DLD1 (cell line): ENCODE measurements at regions not wholly inside any gene's neighbourhood (a gene's known extent, or its start where the extent isn't known, plus 50 kb on each side); places are given as distances from the start of the nearest gene placed in this dataset.

Experiments
- in situ Hi-C: cut with HindIII; loops from 2 replicates; pipeline ENCODE4 v1.10.0; 2017; ENCODE audit warnings: low sequenced_read_pairs

DNA sequence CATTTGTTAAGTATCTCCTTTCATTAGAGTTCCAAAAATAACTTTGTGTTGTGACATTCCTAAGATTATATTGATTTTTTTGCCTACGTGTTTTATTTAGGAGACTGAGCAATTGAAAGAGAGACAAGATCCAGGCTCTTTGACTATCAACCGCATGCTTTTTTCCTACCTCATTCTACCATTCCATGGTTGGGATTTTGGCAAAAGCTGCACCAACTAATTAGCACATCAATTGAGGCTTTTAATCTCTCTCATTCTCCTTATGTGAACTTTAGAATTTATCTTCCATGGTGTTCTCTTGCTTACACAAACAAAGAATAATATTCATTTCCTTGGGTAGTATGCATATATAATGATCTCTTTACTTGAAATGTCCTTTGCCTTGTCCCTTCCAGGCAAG, 338.7 kb upstream of the SMC2 start:
- in situ Hi-C loops, result no loop called here

DNA sequence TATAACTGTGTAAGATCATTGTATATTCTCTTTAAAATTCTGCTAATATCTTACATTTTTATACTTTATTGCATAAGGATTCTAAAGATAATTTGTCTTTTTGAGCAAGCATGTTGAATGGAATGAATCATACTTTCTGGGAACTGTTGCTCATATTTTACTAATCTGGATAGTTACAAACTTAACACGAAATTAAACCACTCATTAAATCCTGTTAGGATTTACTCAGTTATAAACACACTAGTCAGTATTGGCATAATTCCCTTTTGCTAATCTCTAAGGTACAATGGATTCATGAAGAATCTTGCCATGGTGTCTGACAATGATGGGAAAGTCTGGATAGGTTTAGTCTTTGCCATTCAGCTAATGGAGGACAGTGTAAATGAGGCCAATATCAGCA, 338.1 kb upstream of the SMC2 start:
- in situ Hi-C loops, result no loop called here

DNA sequence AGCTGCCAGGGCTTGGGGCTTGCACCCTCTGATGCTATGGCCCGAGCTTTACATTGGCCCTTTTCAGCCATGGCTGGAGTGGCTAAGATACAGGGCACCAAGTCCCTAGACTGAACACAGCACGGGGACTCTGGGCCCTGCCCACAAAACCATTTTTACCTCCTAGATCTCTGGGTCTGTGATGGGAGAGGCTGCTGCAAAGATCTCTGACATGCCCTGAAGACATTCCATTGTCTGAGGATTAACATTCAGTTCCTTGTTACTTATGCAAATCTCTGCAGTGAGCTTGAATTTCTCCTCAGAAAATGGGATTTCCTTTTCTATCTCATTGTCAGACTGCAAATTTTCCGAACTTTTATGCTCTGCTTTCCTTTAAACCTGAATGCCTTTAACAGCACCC, 337.0 kb upstream of the SMC2 start:
- in situ Hi-C loops, result no loop called here

DNA sequence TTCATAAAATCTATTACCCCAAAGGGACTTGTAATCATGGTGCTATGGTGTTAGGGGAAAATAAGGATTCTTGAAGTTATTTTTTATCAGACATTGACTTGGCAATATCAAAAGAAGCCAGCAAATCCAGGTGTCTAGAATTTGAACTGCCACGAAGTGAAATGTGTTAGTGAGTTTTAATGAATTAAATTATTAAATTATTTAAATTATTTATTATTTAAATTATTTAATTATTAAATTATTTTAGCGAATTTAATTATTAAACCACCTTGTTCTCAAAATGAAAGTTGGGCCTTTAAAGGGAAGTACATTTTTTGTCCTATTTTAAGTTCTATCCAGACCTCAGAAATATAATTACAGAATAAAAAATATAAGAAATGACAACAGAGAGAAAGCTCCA, 332.6 kb upstream of the SMC2 start:
- in situ Hi-C loops, result no loop called here

DNA sequence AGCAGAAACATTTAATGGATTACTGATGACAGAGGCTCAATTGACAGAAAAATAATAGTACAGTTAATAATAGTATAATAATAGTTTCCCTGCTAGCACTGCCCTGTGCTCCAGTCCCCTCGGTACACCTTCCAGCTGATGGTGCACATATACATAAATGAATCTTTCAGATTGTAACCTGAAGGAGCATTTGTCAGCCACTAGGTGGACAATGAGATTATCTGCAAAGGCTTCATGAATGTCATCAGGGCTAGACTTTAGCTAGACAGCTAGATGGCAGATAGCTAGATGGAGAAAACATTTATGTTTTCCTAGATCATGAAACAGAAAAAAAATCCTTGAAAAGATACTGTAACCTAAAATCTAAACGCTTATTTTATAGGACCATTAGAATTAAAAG, 304.4 kb upstream of the SMC2 start:
- in situ Hi-C loops, result no loop called here

DNA sequence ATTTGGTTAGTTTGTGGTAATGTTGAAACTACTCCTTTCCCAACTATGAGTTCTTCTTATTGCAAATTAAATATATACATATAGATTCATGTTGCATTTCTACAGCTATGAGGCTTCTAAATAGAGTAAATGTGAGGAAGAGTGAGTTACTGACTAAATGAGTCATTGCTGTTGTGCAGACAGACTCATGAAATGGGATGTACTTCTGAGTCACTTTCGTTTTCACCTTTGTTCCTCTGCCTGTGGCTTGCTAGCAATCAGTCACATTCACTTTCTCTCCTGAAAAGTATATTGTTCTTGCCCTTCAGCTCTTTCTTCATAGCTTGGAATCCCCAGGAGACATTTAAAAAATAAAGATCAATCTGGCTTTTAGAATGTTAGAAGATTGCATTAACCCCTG, 295.5 kb upstream of the SMC2 start:
- in situ Hi-C loops, result no loop called here

DNA sequence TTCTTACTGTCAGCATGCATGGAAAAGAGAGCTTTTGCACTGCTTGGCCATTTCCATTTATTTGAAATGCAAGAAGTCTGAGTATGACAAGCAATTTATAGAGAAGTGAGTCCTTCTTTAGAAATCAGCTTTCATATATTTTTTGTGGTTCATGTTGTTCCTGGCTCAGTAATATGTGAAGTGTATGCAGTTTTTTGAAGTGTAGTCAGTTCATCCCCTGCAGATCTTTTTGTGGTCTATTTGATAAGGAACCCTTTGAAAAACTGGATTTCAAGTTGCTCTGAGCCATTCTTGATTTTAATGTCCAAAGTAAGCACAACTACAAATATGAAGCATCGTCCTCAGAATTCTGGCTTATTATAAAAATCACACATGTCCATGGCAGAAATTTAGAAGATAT, 294.1 kb upstream of the SMC2 start:
- in situ Hi-C loops, result no loop called here

DNA sequence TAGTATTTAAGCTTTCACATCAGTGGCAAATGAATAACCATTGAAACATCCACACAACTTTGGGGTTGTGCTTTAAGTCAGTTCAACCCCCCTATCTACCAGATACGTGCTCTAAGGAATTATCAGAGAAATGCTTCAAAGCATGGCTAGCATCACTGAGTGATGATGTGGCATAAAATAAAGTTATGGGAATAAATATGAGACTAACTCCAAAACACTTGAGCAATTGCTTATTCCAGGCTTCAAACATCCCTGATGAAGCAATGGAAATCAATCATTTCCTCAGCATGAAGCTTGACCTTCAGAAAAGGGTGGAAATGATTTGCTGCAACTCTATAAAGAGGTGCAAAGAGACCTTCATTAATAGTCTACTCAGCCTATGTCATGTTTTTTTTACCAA, 292.0 kb upstream of the SMC2 start:
- in situ Hi-C loops, result no loop called here

DNA sequence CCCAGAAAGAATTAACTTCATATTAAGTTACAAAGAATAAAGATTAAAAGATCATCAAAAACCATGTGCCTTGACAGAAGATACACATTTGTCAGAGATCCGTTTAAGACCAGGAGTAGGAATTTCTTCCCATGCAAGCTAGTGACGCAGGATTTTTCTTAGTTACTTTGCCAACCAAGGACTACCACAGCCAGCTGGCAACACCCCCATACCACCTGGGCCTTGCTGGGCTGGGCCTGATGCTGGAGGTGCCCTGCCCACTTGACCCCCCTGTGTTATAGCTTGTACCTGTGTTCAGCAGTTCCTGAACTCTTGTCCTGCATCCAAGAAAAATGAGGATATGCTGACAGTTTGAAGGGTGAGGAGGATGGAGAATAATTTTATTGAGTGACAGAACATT, 290.9 kb upstream of the SMC2 start:
- in situ Hi-C loops, result no loop called here

DNA sequence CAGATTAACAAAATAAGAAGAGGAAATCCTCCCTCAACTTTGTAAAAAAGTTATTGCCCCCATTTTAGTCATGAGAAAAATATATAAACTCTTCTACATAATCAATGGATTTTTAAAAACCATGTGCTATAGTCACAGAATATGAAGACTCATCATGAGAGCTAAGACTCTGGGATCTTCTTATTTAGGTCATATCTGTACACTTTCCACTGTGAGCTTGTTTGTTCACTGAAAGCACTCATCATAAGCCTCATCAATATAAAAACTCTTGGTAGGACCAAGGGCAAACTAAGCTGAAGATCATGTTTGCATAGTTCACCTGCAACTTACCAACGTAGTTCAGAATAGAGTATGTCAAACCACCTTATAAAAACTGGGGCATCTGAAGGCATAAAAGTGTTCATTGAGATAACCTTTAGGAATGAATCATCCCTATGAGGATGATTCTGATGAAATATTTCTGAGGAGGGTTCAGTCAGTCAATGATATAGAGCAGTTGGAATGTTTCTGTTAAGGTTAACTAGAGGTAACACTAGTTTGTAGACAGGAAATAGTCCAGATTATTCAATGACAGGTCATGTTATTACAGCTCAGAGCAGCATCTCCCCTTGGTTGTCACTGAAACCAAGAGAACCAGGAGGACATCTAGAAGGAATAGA, 289.9 kb upstream of the SMC2 start:
- in situ Hi-C loops, result no loop called here

DNA sequence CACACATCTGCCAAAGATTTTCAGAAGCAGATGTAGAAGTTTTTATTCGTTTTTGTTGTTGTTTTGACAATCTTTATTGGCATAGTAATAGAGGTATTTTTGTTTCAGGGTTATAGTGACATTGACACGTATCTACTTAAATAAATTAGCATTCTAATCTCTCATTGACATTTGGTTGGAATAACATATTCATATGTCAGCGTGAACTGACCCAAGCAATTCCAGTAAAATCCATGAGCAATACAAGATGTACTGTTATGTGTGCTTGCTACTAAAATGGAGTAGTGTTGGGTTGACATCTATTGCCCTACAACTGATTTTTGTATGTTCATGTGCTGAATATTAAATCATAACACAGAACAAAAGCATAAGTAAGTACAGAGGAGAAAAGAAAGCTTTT, 284.4 kb upstream of the SMC2 start:
- in situ Hi-C loops, result no loop called here

DNA sequence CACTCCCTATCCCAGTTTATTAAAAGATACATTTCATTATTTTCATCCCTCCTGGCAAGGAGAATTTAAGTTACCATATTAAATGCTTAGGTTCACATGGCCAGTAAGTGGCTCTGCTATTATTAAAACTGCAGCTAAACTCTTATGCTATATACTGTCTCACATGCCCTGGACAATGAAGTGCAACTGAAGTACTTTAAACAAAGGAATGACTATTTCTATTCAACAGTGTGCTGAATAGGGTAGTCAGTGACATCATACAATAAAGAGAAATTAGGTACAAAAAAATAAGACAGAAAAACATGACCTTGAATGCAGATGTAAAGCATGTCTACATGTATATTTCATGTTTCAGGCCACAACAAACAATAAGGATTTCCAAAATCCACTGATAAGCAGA, 282.6 kb upstream of the SMC2 start:
- in situ Hi-C loops, result no loop called here

DNA sequence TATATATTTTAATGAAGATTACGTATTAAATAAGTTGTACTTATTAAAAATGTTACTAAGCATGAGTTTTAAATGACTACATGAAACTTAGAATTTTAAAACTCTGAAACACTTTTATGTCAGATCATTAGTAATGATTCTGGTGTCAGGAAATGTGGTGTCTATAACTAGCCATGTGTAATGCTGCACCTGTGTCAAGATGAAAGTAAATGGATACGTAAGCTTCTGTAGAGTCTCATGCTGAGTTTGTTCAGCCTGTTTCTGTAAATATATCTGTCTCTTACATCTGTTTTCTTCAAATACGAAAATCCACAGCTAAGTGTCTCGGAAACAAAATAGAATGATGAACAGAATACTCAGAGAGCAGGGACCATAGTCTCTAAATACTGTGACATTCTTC, 278.0 kb upstream of the SMC2 start:
- in situ Hi-C loops, result no loop called here

DNA sequence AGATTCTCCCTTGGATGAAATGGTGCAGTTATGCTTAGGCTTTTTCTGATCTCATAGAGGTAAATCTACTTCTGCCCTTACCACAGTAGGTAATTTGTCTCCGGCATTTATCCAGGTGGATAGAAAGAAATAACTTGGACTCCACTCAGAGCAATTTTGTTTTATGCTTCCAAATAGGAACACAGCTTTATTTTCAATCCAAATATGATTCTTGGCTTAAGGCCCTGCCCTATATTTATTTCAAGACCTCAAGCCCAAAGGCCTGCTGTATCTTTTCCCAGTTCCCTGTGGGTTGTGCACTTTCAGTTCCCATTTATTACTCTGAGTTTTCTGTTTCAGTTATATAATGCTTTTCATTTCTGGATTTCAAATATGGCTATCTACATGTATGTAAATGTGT, 274.2 kb upstream of the SMC2 start:
- in situ Hi-C loops, result no loop called here

DNA sequence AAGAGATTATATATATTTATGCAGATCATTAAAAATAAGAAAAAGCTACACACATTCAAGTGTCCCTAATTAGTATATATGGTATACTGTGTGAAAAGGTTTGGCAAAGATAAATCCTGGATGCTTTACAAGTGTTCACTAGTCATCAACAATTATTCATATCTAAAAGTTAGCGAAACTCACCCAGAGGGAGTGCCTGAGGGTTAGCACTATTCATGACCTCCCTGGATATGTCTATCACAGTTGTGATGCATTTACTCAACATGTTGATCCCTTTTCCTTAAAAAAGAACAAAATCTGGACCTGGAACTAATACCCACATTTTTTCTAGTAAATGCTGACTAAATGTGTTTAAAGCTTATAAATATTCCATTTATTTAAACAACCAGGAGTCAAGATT, 273.0 kb upstream of the SMC2 start:
- in situ Hi-C loops, result no loop called here

DNA sequence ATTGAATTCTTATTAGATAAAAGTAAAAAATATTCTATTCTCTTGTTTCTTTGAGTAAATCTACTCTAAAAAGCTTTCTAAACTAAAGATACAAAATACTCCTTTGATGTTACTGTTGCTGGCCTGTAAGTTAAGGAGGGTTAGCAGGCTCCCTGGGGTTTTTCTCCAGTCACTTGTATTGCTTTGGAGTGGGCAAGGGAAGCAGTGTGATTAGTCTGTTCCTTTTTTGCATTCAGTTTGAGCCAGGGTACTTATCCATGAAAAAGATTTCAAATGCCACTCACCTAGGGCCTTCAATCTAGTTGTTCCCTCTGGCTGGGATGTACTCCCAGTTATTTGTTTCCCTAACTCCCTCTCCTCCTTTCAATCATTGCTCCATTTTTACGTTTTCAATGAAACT, 256.2 kb upstream of the SMC2 start:
- in situ Hi-C loops, result no loop called here

DNA sequence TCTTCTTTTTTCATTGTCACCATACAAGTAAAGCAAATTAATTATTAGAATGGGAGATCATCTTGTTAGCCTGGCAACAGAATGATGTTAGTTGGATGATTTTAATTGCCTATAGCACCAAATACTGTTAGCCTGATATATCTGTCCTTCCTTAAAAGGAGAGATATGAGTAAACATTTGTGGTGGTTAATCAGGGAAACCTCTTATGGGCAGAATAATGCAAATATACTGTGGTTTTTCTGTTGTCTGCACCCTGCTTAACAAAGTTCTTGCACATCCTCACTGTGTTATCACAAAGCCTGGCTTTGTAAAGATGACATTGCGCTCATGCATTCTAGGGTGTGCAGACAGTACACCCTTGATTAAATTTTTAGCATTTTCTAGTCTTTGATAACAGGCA, 254.9 kb upstream of the SMC2 start:
- in situ Hi-C loops, result no loop called here

DNA sequence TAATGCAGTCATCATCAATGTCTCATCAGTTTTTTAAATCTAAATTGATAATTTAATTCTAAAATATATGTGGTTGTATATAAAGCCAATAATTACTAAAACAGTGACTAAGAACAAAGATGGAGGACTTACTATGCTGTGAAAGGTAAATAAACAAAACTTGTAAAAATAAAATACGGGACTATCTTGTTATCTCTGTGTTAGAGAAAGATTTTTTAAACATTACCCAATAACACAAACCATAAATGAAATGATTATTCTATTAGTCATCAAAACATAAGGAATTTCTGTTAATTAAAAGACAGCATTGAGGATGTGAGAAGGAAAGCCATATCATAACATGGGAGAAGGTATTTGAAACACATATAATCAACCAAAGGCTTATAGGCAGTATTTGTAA, 226.2 kb upstream of the SMC2 start:
- in situ Hi-C loops, result no loop called here

DNA sequence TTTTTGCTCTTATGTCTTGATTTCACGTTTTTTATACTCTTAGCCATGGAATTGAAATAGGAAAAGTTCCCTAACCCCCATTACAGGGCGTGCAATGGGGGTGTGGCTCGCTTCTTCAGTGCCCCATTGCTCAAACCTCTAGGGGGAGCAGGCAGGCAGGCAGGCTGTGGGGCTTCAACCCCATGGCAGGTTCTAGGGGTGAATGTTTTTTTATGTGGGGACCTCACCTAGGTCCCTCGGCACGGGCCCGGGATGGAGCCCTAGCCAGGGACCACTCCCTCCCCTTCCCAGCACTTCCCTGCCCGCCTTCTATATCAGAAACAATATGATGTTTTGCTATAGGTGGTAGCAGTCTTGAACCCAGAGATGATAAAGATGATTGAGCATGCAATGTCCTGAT, 221.3 kb upstream of the SMC2 start:
- in situ Hi-C loops, result no loop called here

DNA sequence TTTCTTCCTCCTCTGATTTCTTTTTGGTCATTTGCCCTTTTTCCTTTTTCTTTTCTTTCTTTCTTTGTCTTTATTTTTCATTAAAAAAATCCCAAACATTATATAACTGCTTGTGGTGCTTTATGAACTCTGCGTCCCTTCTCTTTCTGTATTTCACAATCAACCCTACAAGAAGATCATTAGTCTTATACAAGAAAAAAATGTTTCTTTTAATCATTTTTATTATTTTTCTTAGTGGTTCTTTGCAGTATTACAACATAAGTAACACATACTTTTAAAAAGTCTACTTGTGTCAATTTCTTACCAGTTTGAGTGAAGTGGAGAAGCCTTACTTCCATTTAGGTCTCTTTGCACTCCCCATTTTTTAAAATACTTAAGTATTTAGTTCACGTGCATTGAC, 212.7 kb upstream of the SMC2 start:
- in situ Hi-C loops, result no loop called here

DNA sequence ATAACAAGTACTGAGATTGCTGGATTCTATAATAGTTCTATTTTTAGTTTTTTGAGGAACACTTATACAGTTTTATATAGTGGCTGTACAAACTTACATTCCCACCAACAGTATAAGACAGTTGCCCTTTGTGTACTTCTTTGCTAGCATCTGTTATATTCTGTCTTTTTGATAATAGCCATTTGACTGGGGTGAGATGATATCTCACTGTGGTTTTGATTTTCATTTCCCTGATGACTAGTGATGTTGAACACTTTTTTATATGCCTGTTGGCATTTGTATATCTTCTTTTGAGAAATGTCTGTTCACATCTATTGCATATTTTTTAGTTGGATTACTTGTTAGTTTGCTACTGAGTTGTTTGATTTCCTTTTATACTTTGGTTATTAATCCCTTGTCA, 204.1 kb upstream of the SMC2 start:
- in situ Hi-C loops, result no loop called here

DNA sequence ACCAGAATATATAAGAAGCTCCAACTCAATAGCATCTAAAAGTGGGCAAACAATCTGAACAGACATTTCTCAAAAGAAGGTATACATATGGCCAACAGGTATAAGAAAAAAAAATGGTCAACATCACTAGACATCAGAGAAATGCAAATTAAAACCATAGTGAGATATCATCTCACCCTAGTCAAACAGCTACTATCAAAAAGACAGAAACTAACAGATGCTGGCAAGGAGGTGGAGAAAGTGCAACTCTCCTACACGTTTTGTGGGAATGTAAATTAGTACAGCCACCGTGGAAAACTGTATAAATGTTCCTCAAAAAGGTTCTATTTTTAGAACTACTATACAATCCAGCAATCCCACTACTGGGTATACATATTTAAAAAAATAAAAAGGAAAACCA, 199.9 kb upstream of the SMC2 start:
- in situ Hi-C loops, result no loop called here

DNA sequence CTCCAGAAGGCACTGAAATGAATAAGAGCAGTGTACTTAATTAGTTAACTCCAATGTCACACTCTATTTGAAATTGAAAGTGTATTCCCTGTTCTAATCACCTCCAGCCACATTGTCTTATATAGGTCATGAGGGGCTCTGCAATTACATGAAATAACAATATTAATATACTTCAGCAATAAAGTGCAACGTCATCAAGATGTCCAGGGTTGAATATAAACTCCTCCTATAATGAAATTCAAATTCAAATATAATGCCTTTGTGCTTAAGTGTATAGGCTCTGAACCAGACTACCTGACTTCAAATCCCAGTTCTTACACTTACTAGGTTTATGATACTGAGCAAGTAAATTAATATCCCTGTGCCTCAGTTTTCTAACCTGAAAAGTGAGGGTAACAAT, 195.6 kb upstream of the SMC2 start:
- in situ Hi-C loops, result no loop called here

DNA sequence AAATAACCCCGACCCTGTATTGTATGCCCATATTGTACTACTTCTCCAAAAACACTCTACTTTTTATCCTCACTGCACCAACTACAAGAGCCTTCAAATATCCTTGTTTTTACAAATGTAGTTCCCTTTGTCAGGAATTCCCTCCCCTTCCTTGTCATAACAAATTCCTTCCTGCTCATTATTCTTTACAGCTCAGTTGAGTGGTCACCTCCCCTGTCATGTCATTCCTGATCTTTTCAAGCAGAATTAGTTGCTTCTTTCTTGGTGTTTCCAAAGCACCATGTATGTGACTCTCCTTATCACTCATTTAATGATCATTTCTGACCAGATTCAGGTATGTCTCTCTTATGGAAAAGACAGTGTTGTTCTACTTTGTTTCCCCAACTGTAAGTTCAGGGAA, 194.2 kb upstream of the SMC2 start:
- in situ Hi-C loops, result no loop called here
